Activated naive CD8-positive, alpha-beta T cell treated with anti-CD3 and anti-CD28 coated beads, Interleukin-2, amount 50 U/mL, for 24 hours (primary cell): ENCODE measurements at regions not wholly inside any gene's neighbourhood (a gene's known extent, or its start where the extent isn't known, plus 50 kb on each side); places are given as distances from the start of the nearest gene placed in this dataset.
"Not testable (repeated sequence)": the region's sequence is repeated elsewhere in the genome, so short reads cannot be mapped to it uniquely, and the experiment has no call there.

ENCODE experiments used
- ATAC-seq: fragments of 150-1000 bp; cut with Tn5 transposase; one replicate; pipeline ENCODE4 v1.10.0; 2021
- DNase-seq: peaks from one replicate; pipeline ENCODE4 v3.0.0; 2021
- H3K27ac Mint-ChIP-seq: one replicate; pipeline ENCODE4 v1.8.0; 2021; ENCODE audit warnings: mild to moderate bottlenecking, mixed read lengths
- H3K27me3 Mint-ChIP-seq: one replicate; pipeline ENCODE4 v1.8.0; 2021; ENCODE audit warnings: mixed read lengths
- H3K36me3 Mint-ChIP-seq: one replicate; pipeline ENCODE4 v1.8.0; 2021; ENCODE audit warnings: low read depth, mixed read lengths
- H3K4me1 Mint-ChIP-seq: one replicate; pipeline ENCODE4 v1.8.0; 2021; ENCODE audit warnings: mixed read lengths
- H3K4me3 Mint-ChIP-seq: one replicate; pipeline ENCODE4 v1.8.0; 2021; ENCODE audit warnings: mild to moderate bottlenecking, moderate library complexity, mixed read lengths
- H3K9me3 Mint-ChIP-seq: one replicate; pipeline ENCODE4 v1.8.0; 2021; ENCODE audit warnings: mixed read lengths

- not testable (repeated sequence) for H3K27me3 Mint-ChIP-seq, H3K9me3 Mint-ChIP-seq, ATAC-seq
Observed at GRCh38 chrX:76774912-76775311, 347.4 kb downstream of the MAGEE1 start.

GRCh38 chrX:76796311-76796710 lies 368.8 kb downstream of the MAGEE1 start:
- Mint-ChIP-seq H3K27ac (no peak overlapping the region), H3K9me3 (no peaks in the 10 kb centered on the region), H3K36me3 (no peaks in the 10 kb centered on the region), H3K4me1 (no peaks in the 10 kb centered on the region), H3K4me3 (no peak overlapping the region), H3K27me3 (no peaks in the 10 kb centered on the region)
- DNase-seq (no peak), ATAC-seq (no peak)

More at GRCh38 chrX:76774912-76775311, 347.4 kb downstream of the MAGEE1 start:
- H3K36me3 Mint-ChIP-seq, H3K27ac Mint-ChIP-seq, DNase-seq, H3K4me1 Mint-ChIP-seq, H3K4me3 Mint-ChIP-seq: not testable (repeated sequence)

DNA sequence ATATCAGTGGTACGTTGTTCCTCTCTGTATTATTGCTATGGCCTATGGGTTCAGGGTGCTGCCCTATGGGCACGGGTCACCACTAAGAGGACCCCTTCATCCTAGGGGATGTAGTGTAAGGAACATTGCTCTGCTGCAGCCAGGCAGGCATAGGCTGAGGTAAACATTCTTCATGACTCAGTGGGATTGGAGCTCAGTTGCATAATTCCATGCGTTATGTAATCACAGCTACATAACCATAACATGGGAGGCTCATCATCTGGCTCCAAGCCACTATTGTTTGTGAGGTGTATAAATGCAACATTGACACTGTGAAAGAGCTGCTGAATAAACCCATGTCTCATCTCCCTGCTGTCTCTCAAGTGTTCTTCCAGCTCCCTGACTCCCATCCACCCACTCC lies 375.2 kb downstream of the MAGEE1 start:
- Mint-ChIP-seq H3K27ac (no peak overlapping the region), H3K4me1 (no peaks in the 10 kb centered on the region), H3K9me3 (no peaks in the 10 kb centered on the region), H3K27me3 (no peaks in the 10 kb centered on the region), H3K4me3 (no peak overlapping the region), H3K36me3 (no peaks in the 10 kb centered on the region)
- DNase-seq (no peak), ATAC-seq (no peak)

GRCh38 chrX:76815754-76816153 lies 388.2 kb downstream of the MAGEE1 start:
- Mint-ChIP-seq H3K4me1 (no peaks in the 10 kb centered on the region), H3K27ac (no peak overlapping the region), H3K4me3 (no peak overlapping the region), H3K36me3 (no peaks in the 10 kb centered on the region), H3K9me3 (no peaks in the 10 kb centered on the region), H3K27me3 (no peaks in the 10 kb centered on the region)
- ATAC-seq (no peak), DNase-seq (no peak)

GRCh38 chrX:76817279-76817678 lies 389.8 kb downstream of the MAGEE1 start:
- not testable (repeated sequence) for H3K27me3 Mint-ChIP-seq, ATAC-seq, DNase-seq, H3K4me3 Mint-ChIP-seq, H3K36me3 Mint-ChIP-seq, H3K27ac Mint-ChIP-seq, H3K4me1 Mint-ChIP-seq, H3K9me3 Mint-ChIP-seq

DNA sequence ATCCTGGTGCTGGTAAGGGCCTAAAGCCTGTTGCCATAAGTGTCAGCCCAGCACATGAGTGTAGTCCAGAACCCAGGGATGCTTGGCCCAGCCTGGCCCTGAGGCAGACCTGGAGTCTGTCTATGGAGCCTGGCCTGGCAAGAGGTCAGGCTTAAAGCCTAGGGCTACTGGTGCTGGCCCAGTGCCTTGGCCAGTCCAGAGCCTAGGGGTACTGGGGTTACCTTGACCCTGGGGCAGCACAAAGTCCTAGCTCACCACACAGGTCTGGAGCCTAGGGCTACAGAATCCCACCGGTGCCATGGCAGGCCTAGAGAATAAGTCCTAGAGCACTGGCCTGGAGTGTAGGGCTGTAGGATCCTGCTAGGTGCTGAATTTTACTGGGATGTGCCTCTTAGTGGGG lies 393.8 kb downstream of the MAGEE1 start:
- no peak overlapping the region for H3K27ac Mint-ChIP-seq
- no peak overlapping the region for H3K4me3 Mint-ChIP-seq
- ATAC-seq (no peak), DNase-seq (no peak)
- no peaks in the 10 kb centered on the region for H3K4me1 Mint-ChIP-seq
- no peaks in the 10 kb centered on the region for H3K27me3 Mint-ChIP-seq
- H3K9me3 Mint-ChIP-seq, result no peaks in the 10 kb centered on the region
- H3K36me3 Mint-ChIP-seq, result no peaks in the 10 kb centered on the region

DNA sequence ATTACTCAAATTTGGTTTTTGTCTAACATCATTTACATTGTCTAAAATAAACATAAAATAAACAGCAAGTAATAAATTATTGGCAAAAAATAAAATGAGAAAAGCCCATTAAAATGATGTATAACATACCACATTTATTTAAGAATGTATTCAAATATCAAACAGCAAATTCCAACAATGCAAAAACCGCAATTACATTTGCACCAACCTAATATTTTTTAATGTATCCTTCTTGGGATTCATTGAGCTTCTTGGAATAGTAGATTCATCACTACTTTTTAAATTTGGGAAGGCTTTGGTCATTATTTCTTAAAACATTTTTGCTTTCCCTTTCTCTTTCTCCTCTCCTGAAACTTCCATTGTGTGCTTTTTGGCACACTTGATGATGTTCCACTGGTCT lies 400.2 kb downstream of the MAGEE1 start:
- H3K36me3 Mint-ChIP-seq, result no peaks in the 10 kb centered on the region
- H3K4me3 Mint-ChIP-seq, result no peak overlapping the region
- no peaks in the 10 kb centered on the region for H3K27me3 Mint-ChIP-seq
- ATAC-seq (no peak), DNase-seq (no peak)
- H3K4me1 Mint-ChIP-seq, result no peaks in the 10 kb centered on the region
- no peak overlapping the region for H3K27ac Mint-ChIP-seq
- no peaks in the 10 kb centered on the region for H3K9me3 Mint-ChIP-seq

- not testable (repeated sequence) for H3K27ac Mint-ChIP-seq, H3K4me1 Mint-ChIP-seq, DNase-seq, H3K27me3 Mint-ChIP-seq, ATAC-seq, H3K4me3 Mint-ChIP-seq, H3K36me3 Mint-ChIP-seq, H3K9me3 Mint-ChIP-seq
Observed at GRCh38 chrX:76840902-76841301, 413.4 kb downstream of the MAGEE1 start.

DNA sequence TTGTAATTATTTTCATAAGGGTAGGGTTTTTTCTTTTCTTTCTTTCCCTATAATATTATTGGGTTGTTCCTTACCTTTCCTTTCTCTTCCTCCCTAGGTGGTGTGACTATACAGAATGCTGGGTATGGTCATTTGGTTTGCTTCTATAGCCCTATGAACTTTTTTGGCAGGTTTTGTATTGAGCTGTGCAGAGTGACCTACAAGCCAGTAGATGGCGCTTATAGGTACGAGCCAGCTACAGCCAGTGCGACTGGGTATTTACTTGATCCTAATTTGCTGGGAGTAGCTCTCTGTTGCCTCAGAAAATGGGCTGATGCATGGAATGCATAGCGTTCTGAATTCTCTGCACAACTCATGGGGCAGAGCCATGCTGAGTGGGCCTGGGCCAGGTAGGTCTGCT lies 423.3 kb downstream of the MAGEE1 start:
- Mint-ChIP-seq H3K27ac (no peak overlapping the region), H3K4me3 (no peak overlapping the region), H3K4me1 (no peaks in the 10 kb centered on the region), H3K36me3 (no peaks in the 10 kb centered on the region), H3K27me3 (no peaks in the 10 kb centered on the region), H3K9me3 (peaks cover 11% of the 10 kb centered on the region)
- DNase-seq (no peak), ATAC-seq (no peak)

DNA sequence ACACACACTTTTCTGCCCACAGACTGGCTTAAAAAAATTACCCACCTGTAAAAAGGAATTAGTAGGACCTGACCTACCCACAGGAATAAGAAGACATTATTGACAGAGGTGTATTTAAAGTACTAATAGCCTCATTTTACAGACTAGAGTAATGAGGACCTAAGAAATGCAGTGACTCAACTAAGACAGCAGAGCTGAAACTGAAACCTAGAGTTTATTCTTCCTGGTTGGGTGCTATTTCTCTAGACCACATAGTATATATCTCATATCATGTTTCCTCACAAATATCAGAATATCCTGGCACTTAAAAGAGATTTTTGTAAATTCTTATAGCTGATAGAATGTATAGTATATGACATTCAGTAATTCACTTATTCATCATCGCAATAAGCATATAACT lies 435.0 kb downstream of the MAGEE1 start:
- ATAC-seq, result no peak
- DNase-seq, result no peak
- H3K9me3 Mint-ChIP-seq, result no peaks in the 10 kb centered on the region
- H3K4me1 Mint-ChIP-seq, result no peaks in the 10 kb centered on the region
- H3K4me3 Mint-ChIP-seq, result no peak overlapping the region
- no peaks in the 10 kb centered on the region for H3K36me3 Mint-ChIP-seq
- H3K27ac Mint-ChIP-seq, result no peak overlapping the region
- H3K27me3 Mint-ChIP-seq, result peaks cover 2% of the 10 kb centered on the region

DNA sequence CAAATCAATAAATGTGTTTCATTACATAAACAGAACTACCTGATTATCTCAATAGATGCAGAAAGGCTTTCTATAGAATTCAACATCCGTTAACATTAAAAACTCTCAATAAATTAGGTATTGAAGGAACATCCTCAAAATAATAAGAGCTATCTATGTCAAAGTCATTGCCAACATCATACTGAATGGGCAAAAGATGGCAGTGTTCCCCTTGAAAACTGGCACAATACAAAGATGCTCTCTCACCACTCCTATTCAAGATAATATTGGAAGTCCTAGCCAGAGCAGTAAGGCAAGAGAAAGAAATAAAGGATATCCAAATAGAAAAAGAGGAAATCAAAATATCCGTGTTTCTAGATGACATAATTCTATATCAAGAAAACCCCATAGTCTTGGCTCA lies 466.4 kb downstream of the MAGEE1 start:
- Mint-ChIP-seq H3K36me3 (no peaks in the 10 kb centered on the region), H3K9me3 (peaks cover 4% of the 10 kb centered on the region), H3K4me3 (no peak overlapping the region), H3K27ac (no peak overlapping the region), H3K4me1 (no peaks in the 10 kb centered on the region), H3K27me3 (no peaks in the 10 kb centered on the region)
- ATAC-seq, result no peak
- no peak for DNase-seq

GRCh38 chrX:76915836-76916235 lies 488.3 kb downstream of the MAGEE1 start:
- no peak for DNase-seq
- Mint-ChIP-seq H3K27me3 (no peaks in the 10 kb centered on the region), H3K9me3 (no peaks in the 10 kb centered on the region), H3K27ac (no peak overlapping the region), H3K36me3 (no peaks in the 10 kb centered on the region), H3K4me3 (no peak overlapping the region), H3K4me1 (no peaks in the 10 kb centered on the region)
- ATAC-seq, result no peak

DNA sequence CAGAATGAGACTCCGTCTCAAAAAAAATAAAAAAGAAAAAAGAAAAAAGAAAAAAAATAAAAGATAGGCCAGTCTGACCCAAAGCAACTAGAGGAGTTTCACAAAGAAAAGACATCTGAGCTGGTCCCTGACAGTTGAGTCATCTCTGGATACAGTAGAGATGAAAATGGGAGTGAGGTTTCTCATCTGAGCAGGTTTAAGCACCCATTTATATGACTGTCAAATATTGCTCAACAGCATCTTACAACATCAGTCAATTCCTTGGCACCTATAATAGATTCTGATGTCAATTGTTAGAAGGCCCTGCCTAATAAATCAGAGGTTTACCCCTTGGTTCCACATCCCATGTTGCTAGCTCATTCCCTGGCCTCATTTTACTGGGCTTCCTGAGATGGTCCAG lies 490.5 kb downstream of the MAGEE1 start:
- H3K4me1 Mint-ChIP-seq, result no peaks in the 10 kb centered on the region
- no peaks in the 10 kb centered on the region for H3K9me3 Mint-ChIP-seq
- H3K27ac Mint-ChIP-seq, result no peak overlapping the region
- no peaks in the 10 kb centered on the region for H3K27me3 Mint-ChIP-seq
- ATAC-seq (no peak), DNase-seq (no peak)
- H3K4me3 Mint-ChIP-seq, result no peak overlapping the region
- no peaks in the 10 kb centered on the region for H3K36me3 Mint-ChIP-seq

DNA sequence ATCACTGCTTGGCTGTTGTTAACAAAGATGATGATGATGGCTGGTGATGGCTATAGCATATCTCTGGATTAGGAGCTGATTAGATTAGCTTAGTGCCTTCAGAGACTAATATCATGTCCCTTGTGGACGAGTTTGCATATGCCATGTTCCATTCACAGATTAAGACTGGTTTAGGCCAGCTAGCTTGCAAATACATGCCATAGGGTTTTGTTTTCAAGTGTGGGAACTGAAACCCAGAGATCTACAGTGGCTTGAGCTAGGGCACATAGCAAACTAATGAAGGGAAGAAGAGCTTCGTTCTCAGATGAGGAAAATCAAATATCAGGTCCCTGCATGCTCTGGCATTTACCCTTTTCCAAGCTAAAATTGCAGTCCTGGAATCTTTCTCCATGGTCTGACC lies 492.3 kb downstream of the MAGEE1 start:
- Mint-ChIP-seq H3K27me3 (no peaks in the 10 kb centered on the region), H3K9me3 (no peaks in the 10 kb centered on the region), H3K27ac (no peak overlapping the region), H3K36me3 (no peaks in the 10 kb centered on the region), H3K4me3 (no peak overlapping the region), H3K4me1 (no peaks in the 10 kb centered on the region)
- no peak for DNase-seq
- no peak for ATAC-seq

- Mint-ChIP-seq H3K4me3 (no peak overlapping the region), H3K27me3 (no peaks in the 10 kb centered on the region), H3K27ac (no peak overlapping the region), H3K9me3 (no peaks in the 10 kb centered on the region), H3K36me3 (no peaks in the 10 kb centered on the region), H3K4me1 (no peaks in the 10 kb centered on the region)
- no peak for DNase-seq
- ATAC-seq, result no peak
Observed at GRCh38 chrX:76920607-76921006, 493.1 kb downstream of the MAGEE1 start.

GRCh38 chrX:76921176-76921575 lies 493.7 kb downstream of the MAGEE1 start:
- Mint-ChIP-seq H3K9me3 (no peaks in the 10 kb centered on the region), H3K4me3 (no peak overlapping the region), H3K27ac (no peak overlapping the region), H3K36me3 (no peaks in the 10 kb centered on the region), H3K27me3 (no peaks in the 10 kb centered on the region), H3K4me1 (no peaks in the 10 kb centered on the region)
- ATAC-seq (no peak), DNase-seq (no peak)
